Epithelial cell of esophagus (primary cell): ENCODE measurements at regions not wholly inside any gene's neighbourhood (a gene's known extent, or its start where the extent isn't known, plus 50 kb on each side); places are given as distances from the start of the nearest gene placed in this dataset.

ENCODE experiments used
- DNase-seq: peaks from one replicate; pipeline ENCODE4 v3.0.0; 2010; ENCODE audit warnings: low read depth
- H3K4me3 ChIP-seq: 2 replicates; pipeline ENCODE4 v1.5.1; 2011; ENCODE audit warnings: mild to moderate bottlenecking, low read length, control low read depth
- TF ChIP-seq, protein P1 (sequence below): IDR thresholded peaks from 2 replicates; pipeline ENCODE4 v1.5.1; 2011; ENCODE audit warnings: low read depth, mild to moderate bottlenecking, low read length, control low read depth, inconsistent platforms; ENCODE audit not compliant: insufficient read depth; ENCODE audit errors: missing control alignments

DNA sequence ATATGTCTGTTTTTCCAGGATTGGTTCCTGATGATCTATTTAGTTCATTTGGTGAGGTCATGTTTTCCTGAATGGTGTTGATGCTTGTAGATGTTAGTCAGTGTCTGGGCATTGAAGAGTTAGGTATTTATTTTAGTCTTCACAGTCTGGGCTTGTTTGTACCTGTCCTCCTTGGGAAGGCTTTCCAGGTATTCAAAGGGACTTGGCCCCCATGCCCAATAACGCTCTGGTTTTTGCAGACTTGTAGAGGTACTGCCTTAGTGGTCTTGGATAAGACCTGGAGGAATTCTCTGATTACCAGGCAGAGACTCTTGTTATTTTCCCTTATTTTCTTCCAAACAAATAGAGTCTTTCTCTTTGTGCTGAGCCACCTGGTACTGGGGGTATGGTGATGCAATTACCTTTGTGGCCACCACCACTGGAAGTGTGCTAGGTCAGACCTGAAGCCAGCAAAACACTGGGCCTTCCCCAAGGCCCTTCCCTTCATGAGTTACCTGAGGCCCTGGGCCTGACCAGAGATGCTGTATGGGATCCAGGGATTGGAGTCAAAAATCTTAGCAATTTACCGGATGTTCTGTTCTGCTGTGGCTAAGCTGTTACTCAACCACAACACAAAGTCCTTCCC is 63.3 kb upstream of the RXFP1 start:
- DNase-seq = peak; percentile 92
- TF ChIP-seq, protein P1, sequence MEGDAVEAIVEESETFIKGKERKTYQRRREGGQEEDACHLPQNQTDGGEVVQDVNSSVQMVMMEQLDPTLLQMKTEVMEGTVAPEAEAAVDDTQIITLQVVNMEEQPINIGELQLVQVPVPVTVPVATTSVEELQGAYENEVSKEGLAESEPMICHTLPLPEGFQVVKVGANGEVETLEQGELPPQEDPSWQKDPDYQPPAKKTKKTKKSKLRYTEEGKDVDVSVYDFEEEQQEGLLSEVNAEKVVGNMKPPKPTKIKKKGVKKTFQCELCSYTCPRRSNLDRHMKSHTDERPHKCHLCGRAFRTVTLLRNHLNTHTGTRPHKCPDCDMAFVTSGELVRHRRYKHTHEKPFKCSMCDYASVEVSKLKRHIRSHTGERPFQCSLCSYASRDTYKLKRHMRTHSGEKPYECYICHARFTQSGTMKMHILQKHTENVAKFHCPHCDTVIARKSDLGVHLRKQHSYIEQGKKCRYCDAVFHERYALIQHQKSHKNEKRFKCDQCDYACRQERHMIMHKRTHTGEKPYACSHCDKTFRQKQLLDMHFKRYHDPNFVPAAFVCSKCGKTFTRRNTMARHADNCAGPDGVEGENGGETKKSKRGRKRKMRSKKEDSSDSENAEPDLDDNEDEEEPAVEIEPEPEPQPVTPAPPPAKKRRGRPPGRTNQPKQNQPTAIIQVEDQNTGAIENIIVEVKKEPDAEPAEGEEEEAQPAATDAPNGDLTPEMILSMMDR = no peak

DNA sequence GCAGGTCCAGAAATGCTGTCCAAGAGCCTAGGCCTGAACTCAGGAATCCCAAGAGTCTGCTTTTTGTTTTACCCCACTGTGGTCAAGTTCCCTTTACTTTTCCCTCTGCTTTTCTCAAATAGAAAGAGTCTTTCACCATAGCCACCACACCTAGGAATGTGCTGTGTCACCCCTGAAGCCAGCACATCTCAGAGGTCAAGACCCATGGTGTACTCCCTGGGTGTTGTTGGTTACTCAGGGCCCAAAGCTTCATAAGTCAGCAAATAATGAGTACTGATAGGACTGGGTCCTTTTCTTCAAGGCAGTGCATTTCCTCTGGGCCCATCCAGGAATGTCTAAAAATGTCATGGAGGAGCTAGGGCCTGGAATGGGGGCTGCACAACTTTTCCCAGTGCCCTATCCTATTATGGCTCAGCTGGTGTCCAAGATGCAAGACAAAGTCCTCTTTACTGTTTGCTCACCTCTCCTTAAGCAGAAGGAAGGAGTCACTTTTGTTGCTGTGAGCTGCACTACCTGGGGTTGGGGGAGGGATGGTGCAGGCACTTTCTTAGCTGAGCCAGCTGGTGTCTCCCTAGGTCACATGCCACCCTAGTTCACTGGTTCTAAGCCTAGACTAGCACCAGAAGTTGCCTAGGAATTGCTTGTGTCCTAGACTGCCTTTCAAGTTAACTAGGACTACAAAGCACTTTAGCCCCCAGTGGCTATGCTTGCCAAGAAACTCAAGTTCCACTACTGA is 62.4 kb upstream of the RXFP1 start:
- peak; percentile 84 for DNase-seq
- TF ChIP-seq, protein P1 = no peak
- H3K4me3 ChIP-seq = no peak overlapping the region

More for the DNA sequence above, 63.3 kb upstream of the RXFP1 start:
- no peak overlapping the region for H3K4me3 ChIP-seq

DNA sequence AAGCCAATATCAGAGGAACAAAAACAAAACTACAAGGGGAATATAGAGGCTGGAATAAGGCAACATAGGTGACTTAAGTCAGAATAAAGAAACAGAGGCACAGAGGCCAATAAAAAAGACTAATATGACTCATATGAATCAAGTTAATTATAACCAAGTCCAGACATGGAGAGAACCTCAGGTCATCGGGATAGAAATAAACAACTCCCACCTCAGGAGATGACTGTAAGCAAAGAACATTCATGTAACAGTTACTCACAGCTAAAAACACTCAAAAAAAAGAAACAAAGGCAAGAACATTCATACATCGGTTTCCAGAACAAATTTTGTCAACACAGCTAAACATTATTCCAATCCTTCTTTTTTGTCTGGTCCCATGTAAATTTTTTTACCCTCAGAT is 60.3 kb upstream of the RXFP1 start:
- H3K4me3 ChIP-seq = no peak overlapping the region
- TF ChIP-seq, protein P1 = no peak
- peak; percentile 85 for DNase-seq

DNA sequence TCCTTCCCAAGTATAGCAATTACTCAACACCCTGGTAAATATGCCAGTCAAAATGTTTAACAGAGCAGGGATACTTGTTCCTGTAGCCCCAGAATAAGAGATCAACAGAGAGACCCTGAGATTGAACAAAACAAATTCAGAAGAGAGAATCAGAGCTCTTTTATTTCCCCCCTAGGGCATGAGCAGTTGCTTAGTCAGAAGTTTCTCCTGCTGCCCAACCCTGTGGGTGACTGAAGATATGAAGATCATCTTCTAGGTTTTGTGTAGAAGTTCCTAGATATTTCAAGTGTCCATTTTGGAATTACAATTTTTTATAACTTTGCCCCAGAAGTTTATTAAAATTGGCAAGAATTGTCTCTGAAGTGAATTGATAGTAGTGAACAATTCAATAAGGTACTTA is 59.1 kb upstream of the RXFP1 start:
- peak; percentile 78 for DNase-seq
- no peak overlapping the region for H3K4me3 ChIP-seq
- TF ChIP-seq, protein P1 = no peak
